GM19035 (cell line): ENCODE measurements at regions not wholly inside any gene's neighbourhood (a gene's known extent, or its start where the extent isn't known, plus 50 kb on each side); places are given as distances from the start of the nearest gene placed in this dataset.
"Not testable (repeated sequence)": the region's sequence is repeated elsewhere in the genome, so short reads cannot be mapped to it uniquely, and the experiment has no call there.

Experiments used
- ATAC-seq: cut with Tn5 transposase; IDR thresholded peaks from one replicate; pipeline ENCODE4 v1.9.1; 2021; ENCODE audit not compliant: unreplicated experiment

GRCh38 chr5:171541341-171541776 is 121.9 kb downstream of the FGF18 start:
- no peak for ATAC-seq

GRCh38 chr5:171542525-171543140 is 123.2 kb downstream of the FGF18 start:
- no peak for ATAC-seq

GRCh38 chr5:171543148-171543815 is 123.8 kb downstream of the FGF18 start:
- ATAC-seq = no peak

GRCh38 chr5:171544913-171545765 is 125.7 kb downstream of the FGF18 start:
- ATAC-seq = no peak

- no peak for ATAC-seq
Measured at GRCh38 chr5:171549274-171549673, 129.8 kb downstream of the FGF18 start.

- ATAC-seq = not testable (repeated sequence)
Measured at GRCh38 chr5:171553817-171554216, 134.4 kb downstream of the FGF18 start.

GRCh38 chr5:171555160-171555559 is 135.7 kb downstream of the FGF18 start:
- no peak for ATAC-seq

- ATAC-seq = no peak
Measured at GRCh38 chr5:171562822-171563221, 143.4 kb downstream of the FGF18 start.

GRCh38 chr5:171568389-171568788 is 148.9 kb downstream of the FGF18 start:
- ATAC-seq = no peak

GRCh38 chr5:171569065-171569712 is 149.7 kb downstream of the FGF18 start:
- ATAC-seq = no peak

GRCh38 chr5:171570244-171570825 is 150.9 kb downstream of the FGF18 start:
- ATAC-seq = no peak

GRCh38 chr5:171571663-171572062 is 152.2 kb downstream of the FGF18 start:
- no peak for ATAC-seq

GRCh38 chr5:171573021-171573420 is 153.6 kb downstream of the FGF18 start:
- ATAC-seq = no peak

GRCh38 chr5:171573451-171574225 is 154.2 kb downstream of the FGF18 start:
- ATAC-seq = no peak

GRCh38 chr5:171574376-171574775 is 154.9 kb downstream of the FGF18 start:
- ATAC-seq = no peak

GRCh38 chr5:171575386-171575785 is 155.9 kb downstream of the FGF18 start:
- no peak for ATAC-seq

GRCh38 chr5:171575808-171576207 is 156.4 kb downstream of the FGF18 start:
- ATAC-seq = no peak

- no peak for ATAC-seq
Measured at GRCh38 chr5:171577042-171577758, 157.8 kb downstream of the FGF18 start.

- ATAC-seq = no peak
Measured at GRCh38 chr5:171578049-171578828, 158.8 kb downstream of the FGF18 start.
